ENCODE measurements at regions not wholly inside any gene's neighbourhood (a gene's known extent, or its start where the extent isn't known, plus 50 kb on each side); places are given as distances from the start of the nearest gene placed in this dataset.

DNA sequence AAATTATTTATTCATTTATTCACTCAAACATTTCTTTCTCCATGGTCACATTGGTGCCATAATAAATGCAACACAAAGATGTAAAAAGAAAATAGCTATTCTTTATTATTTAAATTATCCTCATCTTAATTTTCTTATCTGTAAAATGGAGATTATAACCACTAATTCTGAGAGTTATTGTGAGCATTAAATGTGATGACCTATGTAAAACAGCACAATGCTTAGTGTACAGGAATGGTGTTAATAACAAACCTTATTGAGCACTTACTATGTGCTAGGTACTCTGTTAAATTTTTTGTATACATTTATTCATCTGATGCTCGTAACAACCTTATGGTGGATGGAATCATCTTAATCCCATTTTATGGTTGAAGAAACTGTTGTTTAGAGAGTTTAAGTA lies 84.6 kb downstream of the NTMT2 start:
- TF ChIP-seq, protein P1, sequence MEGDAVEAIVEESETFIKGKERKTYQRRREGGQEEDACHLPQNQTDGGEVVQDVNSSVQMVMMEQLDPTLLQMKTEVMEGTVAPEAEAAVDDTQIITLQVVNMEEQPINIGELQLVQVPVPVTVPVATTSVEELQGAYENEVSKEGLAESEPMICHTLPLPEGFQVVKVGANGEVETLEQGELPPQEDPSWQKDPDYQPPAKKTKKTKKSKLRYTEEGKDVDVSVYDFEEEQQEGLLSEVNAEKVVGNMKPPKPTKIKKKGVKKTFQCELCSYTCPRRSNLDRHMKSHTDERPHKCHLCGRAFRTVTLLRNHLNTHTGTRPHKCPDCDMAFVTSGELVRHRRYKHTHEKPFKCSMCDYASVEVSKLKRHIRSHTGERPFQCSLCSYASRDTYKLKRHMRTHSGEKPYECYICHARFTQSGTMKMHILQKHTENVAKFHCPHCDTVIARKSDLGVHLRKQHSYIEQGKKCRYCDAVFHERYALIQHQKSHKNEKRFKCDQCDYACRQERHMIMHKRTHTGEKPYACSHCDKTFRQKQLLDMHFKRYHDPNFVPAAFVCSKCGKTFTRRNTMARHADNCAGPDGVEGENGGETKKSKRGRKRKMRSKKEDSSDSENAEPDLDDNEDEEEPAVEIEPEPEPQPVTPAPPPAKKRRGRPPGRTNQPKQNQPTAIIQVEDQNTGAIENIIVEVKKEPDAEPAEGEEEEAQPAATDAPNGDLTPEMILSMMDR (IDR thresholded peaks at IDR 0.05), result no peak
- no peak for TF ChIP-seq POLR2AphosphoS5 (IDR thresholded peaks at IDR 0.05)
